ENCODE measurements at regions not wholly inside any gene's neighbourhood (a gene's known extent, or its start where the extent isn't known, plus 50 kb on each side); places are given as distances from the start of the nearest gene placed in this dataset.
"Not testable (repeated sequence)": the region's sequence is repeated elsewhere in the genome, so short reads cannot be mapped to it uniquely, and the experiment has no call there.

- no peak for DNase-seq
These were observed 289.5 kb upstream of the CDYL start for GRCh38 chr6:4486568-4487315.

- DNase-seq: no peak
These were observed 290.5 kb upstream of the CDYL start for GRCh38 chr6:4485735-4486134.

DNA sequence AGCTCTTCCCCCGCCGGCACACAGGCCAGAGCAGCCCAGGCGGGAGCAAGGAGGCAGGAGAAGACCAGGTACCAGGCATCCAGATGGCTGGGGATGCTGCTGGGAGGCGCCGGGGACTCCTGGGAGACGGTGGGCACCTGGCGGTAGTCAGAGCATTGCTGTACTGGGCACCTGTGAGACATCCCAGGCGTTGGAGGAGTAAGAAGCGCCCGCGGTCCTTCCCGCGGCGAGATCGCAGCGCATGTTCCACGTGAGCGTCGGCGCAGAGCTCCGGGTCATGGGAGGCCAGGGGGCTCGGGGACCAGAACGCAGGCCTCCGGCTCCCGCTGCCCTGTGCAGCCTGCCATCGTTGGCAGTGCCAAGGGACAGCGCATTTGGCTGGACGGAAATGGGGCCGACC, 293.7 kb upstream of the CDYL start:
- DNase-seq: no peak

DNA sequence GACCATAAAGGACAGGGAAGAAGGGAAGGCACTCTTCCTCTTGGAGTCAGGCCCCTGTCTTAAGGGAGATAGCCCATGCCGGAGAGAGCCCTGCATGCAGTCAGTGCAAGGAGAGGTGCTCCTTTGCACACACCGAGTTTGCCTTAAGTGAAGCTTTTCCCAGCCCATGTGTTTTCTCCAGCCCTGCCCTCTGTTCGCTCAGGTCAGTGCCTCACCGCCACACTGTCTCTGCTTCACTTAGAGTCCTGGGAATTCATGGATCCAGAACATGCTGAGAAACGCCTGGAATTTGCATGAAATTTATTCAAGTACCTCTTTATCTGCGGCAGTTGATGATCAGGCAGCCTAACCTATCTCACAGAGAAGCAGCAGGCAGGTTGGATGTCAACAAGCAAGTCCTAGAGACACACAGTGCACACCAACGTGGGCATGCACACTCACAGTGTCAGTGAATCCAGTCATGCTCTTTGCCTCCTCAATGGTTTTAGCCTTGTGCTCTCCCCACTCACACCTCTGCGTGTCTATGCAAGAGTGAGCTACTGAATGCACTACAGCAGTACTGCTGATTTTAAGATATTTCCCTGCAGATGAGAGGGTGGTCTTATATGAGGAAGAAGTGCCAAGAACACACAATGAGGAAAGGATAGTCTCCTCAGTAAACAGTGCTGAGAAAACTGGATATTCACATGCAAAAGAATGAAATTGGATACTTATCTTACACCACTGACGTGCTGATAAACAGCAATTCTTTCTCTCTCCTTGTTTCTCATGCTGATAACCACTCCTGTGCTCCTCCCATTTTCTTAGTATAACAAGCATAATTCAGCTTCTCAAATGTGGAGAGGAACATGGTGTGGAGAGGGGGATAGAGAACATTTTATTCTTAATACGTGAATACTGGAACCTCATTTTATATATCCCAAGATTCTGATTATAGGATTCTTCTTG, 295.1 kb upstream of the CDYL start:
- DNase-seq: no peak

GRCh38 chr6:4478098-4478497, 298.1 kb upstream of the CDYL start:
- DNase-seq: no peak

DNA sequence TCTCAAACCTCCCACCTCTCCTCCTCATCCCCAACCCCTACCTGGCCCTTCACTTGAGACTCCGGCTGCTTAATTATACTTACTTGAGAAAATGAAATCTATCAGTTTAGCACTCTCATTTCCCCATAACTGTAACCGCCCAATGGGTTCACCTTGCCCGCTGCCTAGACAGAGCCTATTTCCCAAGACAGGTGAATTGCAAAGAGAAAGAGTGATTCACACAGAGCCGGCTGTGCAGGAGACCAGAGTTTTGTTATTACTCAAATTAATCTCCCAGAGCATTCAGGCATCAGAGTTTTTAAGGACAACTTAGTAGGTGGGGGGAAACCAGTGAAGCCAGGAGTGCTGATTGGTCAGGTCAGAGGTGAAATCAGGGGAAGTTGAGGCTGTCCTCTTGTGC, 301.4 kb upstream of the CDYL start:
- DNase-seq: no peak

DNA sequence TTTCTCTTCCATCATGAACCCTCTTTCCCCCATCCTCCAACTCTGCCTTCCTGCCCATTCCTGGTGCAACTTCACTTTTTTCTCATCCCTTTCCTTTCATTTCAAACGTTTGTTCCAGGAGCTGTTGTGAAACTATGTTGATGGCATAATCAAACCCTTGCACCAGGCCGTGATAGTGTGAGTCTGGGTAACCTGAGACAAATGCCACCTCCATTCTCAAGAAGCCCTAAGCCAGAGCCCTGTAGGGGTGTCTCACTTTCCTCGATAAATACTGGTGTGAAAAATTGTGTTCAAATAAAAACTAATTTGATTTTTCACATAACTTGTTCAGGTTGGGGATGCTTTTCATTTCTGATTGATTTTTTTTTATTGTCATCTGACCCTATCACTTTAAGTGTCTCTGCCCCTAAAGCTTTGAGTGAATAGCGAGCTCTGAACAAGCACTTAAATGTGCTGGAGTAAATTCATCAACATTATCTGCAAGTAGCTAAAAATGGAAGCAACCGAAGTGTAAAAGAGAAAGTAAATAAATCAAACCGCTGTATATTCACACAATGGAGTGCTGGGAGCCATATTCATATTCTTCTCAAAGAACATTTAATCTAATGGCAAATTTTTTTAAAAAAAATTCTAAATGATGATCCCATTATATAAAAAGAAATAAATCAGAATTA, 303.1 kb upstream of the CDYL start:
- no peak for DNase-seq

DNA sequence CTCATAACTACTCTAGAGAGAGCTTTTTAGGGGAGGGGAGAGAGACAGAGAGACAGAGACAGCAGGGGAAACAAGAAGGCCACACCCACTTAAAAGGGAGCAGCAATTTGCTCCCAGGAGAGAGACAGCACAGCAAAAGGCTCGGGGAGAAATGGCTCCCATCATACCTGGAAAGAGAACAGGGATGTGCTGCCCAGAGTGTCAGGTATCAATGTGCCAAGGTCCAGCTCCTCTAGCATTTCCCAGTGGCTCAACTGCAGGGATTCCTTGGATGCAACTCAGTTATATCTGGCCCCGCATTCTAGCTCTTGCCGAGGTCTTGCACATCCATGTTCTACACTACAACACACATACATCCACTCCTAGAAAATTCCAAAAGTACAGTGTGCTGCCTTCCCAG, 304.0 kb upstream of the CDYL start:
- DNase-seq: no peak

DNA sequence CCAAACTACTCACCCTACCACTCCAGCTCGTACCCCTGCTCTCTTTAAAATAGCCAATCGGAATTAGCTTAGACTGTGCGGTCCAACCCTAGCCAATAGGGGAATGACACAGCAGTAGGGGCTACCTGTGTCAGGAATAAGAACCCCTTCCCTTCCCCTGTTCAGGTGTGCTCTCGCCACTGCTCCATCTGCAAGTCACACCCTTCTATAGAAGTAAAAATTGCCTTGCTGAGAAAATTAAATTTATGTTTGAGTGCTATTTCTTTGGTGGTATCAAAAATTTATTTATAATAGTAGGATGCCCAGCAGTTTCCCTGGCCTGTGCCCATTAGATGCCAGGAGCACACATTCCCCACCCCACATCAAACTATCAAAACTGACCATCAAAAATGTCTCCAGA, 304.7 kb upstream of the CDYL start:
- DNase-seq: not testable (repeated sequence)

DNA sequence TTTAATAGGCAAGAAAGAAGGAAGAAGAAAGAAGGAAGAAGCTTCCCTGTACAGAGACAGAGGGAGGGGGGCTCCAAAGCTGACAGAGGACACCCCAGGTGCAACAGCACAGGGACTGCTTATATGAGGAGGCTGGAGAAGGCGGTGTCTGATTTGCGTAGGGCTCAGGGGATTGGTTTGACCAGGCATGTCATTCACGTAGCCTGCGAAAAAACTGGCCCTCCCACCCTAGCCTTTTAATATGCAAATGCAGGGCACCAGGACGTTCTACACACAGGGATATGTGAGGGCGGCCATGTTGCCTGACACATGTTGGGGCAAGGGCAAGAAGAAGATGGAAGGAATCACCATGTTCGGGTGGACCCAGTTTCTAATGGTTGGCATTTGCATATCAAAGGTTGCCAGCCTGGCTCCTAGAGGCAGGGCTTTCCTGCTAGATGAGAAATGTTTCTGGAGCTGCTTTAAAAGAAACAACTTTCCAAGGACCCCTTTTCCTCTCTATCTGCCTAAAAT, 305.4 kb upstream of the CDYL start:
- no peak for DNase-seq

GRCh38 chr6:4466769-4467480, 309.3 kb upstream of the CDYL start:
- no peak for DNase-seq

GRCh38 chr6:4466261-4466660, 309.9 kb upstream of the CDYL start:
- no peak for DNase-seq

DNA sequence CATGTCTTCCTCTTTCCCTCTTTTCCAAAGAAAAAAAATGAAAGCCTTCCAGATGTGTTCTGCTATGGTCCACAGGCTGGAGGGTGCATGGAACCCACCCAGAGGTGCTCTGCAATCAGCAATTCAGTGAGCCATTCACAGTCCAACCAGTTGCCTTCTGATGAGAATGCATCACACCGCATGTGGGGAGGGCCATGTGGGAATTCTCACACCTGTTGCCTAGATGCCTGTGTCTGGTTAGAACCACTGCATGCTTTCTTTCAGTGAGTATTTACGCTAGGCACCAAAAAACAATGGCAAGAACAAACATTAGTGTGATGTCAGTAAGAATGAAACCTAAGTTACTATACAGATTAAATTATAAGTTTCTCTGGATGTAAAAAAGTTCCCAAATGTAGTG, 311.6 kb upstream of the CDYL start:
- no peak for DNase-seq

DNA sequence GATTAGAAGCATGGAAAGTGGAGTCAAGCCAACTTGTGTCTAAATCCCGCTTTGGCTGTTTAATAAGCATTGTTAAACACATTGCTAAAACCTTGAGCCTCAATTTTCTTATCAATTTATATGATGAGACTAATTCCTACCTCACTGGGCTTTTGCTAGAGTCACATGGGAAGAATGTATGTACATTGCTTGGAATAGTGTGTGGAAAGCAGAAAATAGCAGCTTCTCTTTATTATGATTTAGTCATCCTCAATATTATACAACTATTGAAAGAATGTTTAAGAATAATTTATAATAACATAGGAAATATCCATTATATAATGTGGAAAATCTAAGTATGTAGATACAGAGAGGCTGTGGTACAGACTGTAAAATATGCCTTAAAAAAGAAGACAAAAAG, 313.0 kb upstream of the CDYL start:
- no peak for DNase-seq

- no peak for DNase-seq
These were observed 315.4 kb upstream of the CDYL start for GRCh38 chr6:4460586-4461475.

GRCh38 chr6:4459996-4460395, 316.2 kb upstream of the CDYL start:
- DNase-seq: no peak

- DNase-seq: no peak
These were observed 317.2 kb upstream of the CDYL start for GRCh38 chr6:4459032-4459431.

GRCh38 chr6:4451718-4452117, 316.3 kb upstream of the ECI2 start:
- DNase-seq: no peak

GRCh38 chr6:4451081-4451480, 315.7 kb upstream of the ECI2 start:
- DNase-seq: no peak

GRCh38 chr6:4450237-4450636, 314.9 kb upstream of the ECI2 start:
- DNase-seq: no peak

DNA sequence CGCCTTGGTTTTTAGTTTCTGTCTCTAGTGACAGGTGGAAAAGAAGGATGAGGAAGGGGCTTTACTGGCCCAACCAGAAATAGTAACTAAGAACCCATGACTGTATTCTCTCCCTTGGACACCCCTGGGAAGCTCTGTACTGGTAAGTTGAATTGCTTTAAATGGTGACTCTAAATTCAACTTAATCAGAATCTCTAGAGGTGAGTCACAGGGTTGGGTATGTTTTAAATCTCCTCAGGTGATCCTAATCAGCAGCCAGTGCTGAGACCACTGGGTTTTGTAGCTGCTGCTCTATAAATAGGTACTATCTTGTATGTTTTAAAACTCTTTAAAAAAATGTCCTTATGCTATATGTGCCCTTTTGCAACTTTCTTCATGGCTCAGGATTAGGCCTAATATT, 314.0 kb upstream of the ECI2 start:
- DNase-seq: no peak

GRCh38 chr6:4448841-4449240, 313.5 kb upstream of the ECI2 start:
- DNase-seq: no peak
